Loucy (cell line): ENCODE measurements at regions not wholly inside any gene's neighbourhood (a gene's known extent, or its start where the extent isn't known, plus 50 kb on each side); places are given as distances from the start of the nearest gene placed in this dataset.

Experiments
- H2AFZ ChIP-seq: fragments of 200-600 bp; sonication (generic); 2 replicates; pipeline ENCODE4 v1.6.0; 2016; ENCODE audit warnings: antibody characterized with exemption, mild to moderate bottlenecking, low read length, moderate library complexity
- H3F3A ChIP-seq: fragments of 200-600 bp; 2 replicates; pipeline ENCODE4 v1.6.0; 2016; ENCODE audit warnings: antibody characterized with exemption, low read depth, mild to moderate bottlenecking
- H3K27me3 ChIP-seq: fragments of 200-600 bp; sonication (generic); 2 replicates; pipeline ENCODE4 v1.6.1; 2014; ENCODE audit warnings: low read length, mild to moderate bottlenecking; ENCODE audit not compliant: insufficient read depth, poor library complexity, severe bottlenecking
- H3K36me3 ChIP-seq: fragments of 200-600 bp; sonication (generic); 2 replicates; pipeline ENCODE4 v1.6.1; 2016; ENCODE audit warnings: low read length; ENCODE audit not compliant: insufficient read depth
- H3K4me1 ChIP-seq: fragments of 200-600 bp; sonication (generic); 2 replicates; pipeline ENCODE4 v1.5.1; 2014; ENCODE audit warnings: low read length, mild to moderate bottlenecking; ENCODE audit not compliant: insufficient read depth, poor library complexity, severe bottlenecking
- H3K4me2 ChIP-seq: fragments of 200-600 bp; sonication (generic); 2 replicates; pipeline ENCODE4 v1.6.0; 2014; ENCODE audit warnings: antibody characterized with exemption, low read length, low read depth, mild to moderate bottlenecking; ENCODE audit not compliant: poor library complexity, severe bottlenecking
- H3K4me3 ChIP-seq: fragments of 200-600 bp; sonication (generic); 2 replicates; pipeline ENCODE4 v1.5.1; 2014; ENCODE audit warnings: low read length, mild to moderate bottlenecking, mixed read lengths; ENCODE audit not compliant: poor library complexity, severe bottlenecking
- H3K79me2 ChIP-seq: fragments of 200-600 bp; sonication (generic); 2 replicates; pipeline ENCODE4 v1.6.1; 2014; ENCODE audit warnings: low read length; ENCODE audit not compliant: insufficient read depth
- H3K9ac ChIP-seq: fragments of 200-600 bp; sonication (generic); 2 replicates; pipeline ENCODE4 v1.6.0; 2014; ENCODE audit warnings: mild to moderate bottlenecking, low read depth, low read length, moderate library complexity; ENCODE audit not compliant: poor library complexity, severe bottlenecking
- H3K9me2 ChIP-seq: fragments of 200-600 bp; sonication (generic); replicated peaks from 2 replicates; pipeline ENCODE4 v1.6.1; 2016; ENCODE audit warnings: low read depth, low read length, mixed read lengths
- H3K9me3 ChIP-seq: fragments of 200-600 bp; sonication (generic); 2 replicates; pipeline ENCODE4 v1.6.1; 2014; ENCODE audit warnings: mild to moderate bottlenecking, antibody characterized with exemption, low read length, low read depth; ENCODE audit not compliant: insufficient read depth
- H4K20me1 ChIP-seq: fragments of 200-600 bp; sonication (generic); 2 replicates; pipeline ENCODE4 v1.6.0; 2014; ENCODE audit warnings: antibody characterized with exemption, low read length, mild to moderate bottlenecking; ENCODE audit not compliant: insufficient read depth, poor library complexity, severe bottlenecking
- CTCF ChIP-seq: fragments of 200-600 bp; sonication (generic); conservative IDR thresholded peaks from 2 replicates; pipeline ENCODE4 v1.5.1; 2014; ENCODE audit warnings: mild to moderate bottlenecking, antibody characterized with exemption, low read length
- EZH2phosphoT487 ChIP-seq: fragments of 200-600 bp; IDR thresholded peaks from 2 replicates; pipeline ENCODE4 v1.6.1; 2018; ENCODE audit warnings: antibody characterized with exemption, mild to moderate bottlenecking, moderate library complexity, borderline replicate concordance

- no peaks in the 10 kb centered on the region for H3K27me3 ChIP-seq
- no peaks in the 10 kb centered on the region for H3K36me3 ChIP-seq
- H3K4me3 ChIP-seq: no peak overlapping the region
- no peaks in the 10 kb centered on the region for H3K9me2 ChIP-seq
- H3K9me3 ChIP-seq: no peaks in the 10 kb centered on the region
- no peaks in the 10 kb centered on the region for H3F3A ChIP-seq
- H2AFZ ChIP-seq: peak overlapping the region; percentile 61; the same call in 1 of the 2 replicates
- no peaks in the 10 kb centered on the region for H4K20me1 ChIP-seq
- TF ChIP-seq CTCF (no peak), EZH2phosphoT487 (no peak)
- no peaks in the 10 kb centered on the region for H3K79me2 ChIP-seq
- H3K9ac ChIP-seq: no peak overlapping the region
- H3K4me2 ChIP-seq: no peak overlapping the region
- H3K4me1 ChIP-seq: peaks cover 5% of the 10 kb centered on the region
Measured at GRCh38 chr5:102596951-102597350, 98.2 kb upstream of the SLCO6A1 start.

- H3K79me2 ChIP-seq: no peaks in the 10 kb centered on the region
Measured at GRCh38 chr5:102599289-102599688, 100.5 kb upstream of the SLCO6A1 start.

GRCh38 chr5:102600964-102601363 is 102.2 kb upstream of the SLCO6A1 start:
- Histone ChIP-seq H3K9me3 (no peaks in the 10 kb centered on the region), H3F3A (no peaks in the 10 kb centered on the region), H3K9ac (no peak overlapping the region)

More at GRCh38 chr5:102599289-102599688, 100.5 kb upstream of the SLCO6A1 start:
- no peaks in the 10 kb centered on the region for H4K20me1 ChIP-seq
- no peak overlapping the region for H3K9ac ChIP-seq
- H3K4me3 ChIP-seq: no peak overlapping the region
- H3K27me3 ChIP-seq: no peaks in the 10 kb centered on the region
- no peaks in the 10 kb centered on the region for H3F3A ChIP-seq
- H2AFZ ChIP-seq: no peak overlapping the region
- no peak overlapping the region for H3K4me2 ChIP-seq
- no peak for TF ChIP-seq EZH2phosphoT487
- TF ChIP-seq CTCF: no peak
- peaks cover 5% of the 10 kb centered on the region for H3K4me1 ChIP-seq
- H3K9me2 ChIP-seq: no peaks in the 10 kb centered on the region
- H3K9me3 ChIP-seq: no peaks in the 10 kb centered on the region
- no peaks in the 10 kb centered on the region for H3K36me3 ChIP-seq

More at GRCh38 chr5:102600964-102601363, 102.2 kb upstream of the SLCO6A1 start:
- TF ChIP-seq CTCF (no peak), EZH2phosphoT487 (no peak)
- H3K4me3 ChIP-seq: no peak overlapping the region
- H2AFZ ChIP-seq: no peak overlapping the region
- H4K20me1 ChIP-seq: no peaks in the 10 kb centered on the region
- no peaks in the 10 kb centered on the region for H3K36me3 ChIP-seq
- H3K9me2 ChIP-seq: no peaks in the 10 kb centered on the region
- H3K4me1 ChIP-seq: peaks cover 5% of the 10 kb centered on the region
- no peak overlapping the region for H3K4me2 ChIP-seq
- H3K79me2 ChIP-seq: no peaks in the 10 kb centered on the region
- no peaks in the 10 kb centered on the region for H3K27me3 ChIP-seq
